Suprapubic skin (tissue), 4 donors: ENCODE measurements at regions not wholly inside any gene's neighbourhood (a gene's known extent, or its start where the extent isn't known, plus 50 kb on each side); places are given as distances from the start of the nearest gene placed in this dataset.

Experiments used
- CTCF ChIP-seq, 2 donors: fragments of 200-600 bp in 1 of 2; fragments of 450-650 bp in 1 of 2; sonication (generic) in 1 of 2; IDR thresholded peaks; one replicate each; pipeline ENCODE4 v1.5.1; 2016 to 2019; ENCODE audit warnings: antibody characterized with exemption in 2 of 2, mild to moderate bottlenecking in 1 of 2, moderate library complexity in 1 of 2
- POLR2A ChIP-seq, 2 donors: fragments of 450-650 bp; IDR thresholded peaks; one replicate each; pipeline ENCODE4 v1.6.1; 2017; ENCODE audit warnings: antibody characterized with exemption in 2 of 2, mild to moderate bottlenecking in 2 of 2, moderate library complexity in 2 of 2
- POLR2AphosphoS5 ChIP-seq, 3 donors: sonication (generic); formaldehyde crosslinking; IDR thresholded peaks; one replicate each; pipeline ENCODE4 v1.6.1; 2017; ENCODE audit warnings: antibody characterized with exemption in 3 of 3

DNA sequence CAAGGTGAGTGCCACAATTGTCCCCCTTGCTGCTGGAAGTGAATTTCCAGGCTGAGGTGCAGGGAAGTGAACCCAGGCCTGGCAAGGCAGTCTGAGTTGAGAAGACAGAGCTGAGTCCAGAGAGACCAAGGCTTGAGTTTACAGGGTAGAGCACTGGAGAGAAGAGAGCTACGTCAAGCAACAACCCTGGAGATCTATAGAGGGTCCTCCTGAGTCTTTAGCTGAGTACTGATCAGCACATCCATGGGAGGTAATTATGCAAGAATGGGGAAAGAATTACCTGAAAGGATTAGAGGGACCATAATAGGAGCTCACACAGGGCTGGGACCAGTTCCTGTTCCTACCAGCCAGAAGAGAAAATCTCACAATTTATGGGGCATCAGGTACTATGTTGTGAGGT, 190.7 kb downstream of the NEDD1 start:
- TF ChIP-seq POLR2A (IDR thresholded peaks at IDR 0.05) (no peak), CTCF (IDR thresholded peaks at IDR 0.05) (no peak), POLR2AphosphoS5 (IDR thresholded peaks at IDR 0.05) (no peak)
